ENCODE measurements at regions not wholly inside any gene's neighbourhood (a gene's known extent, or its start where the extent isn't known, plus 50 kb on each side); places are given as distances from the start of the nearest gene placed in this dataset.
"Not testable (repeated sequence)": the region's sequence is repeated elsewhere in the genome, so short reads cannot be mapped to it uniquely, and the experiment has no call there.

DNA sequence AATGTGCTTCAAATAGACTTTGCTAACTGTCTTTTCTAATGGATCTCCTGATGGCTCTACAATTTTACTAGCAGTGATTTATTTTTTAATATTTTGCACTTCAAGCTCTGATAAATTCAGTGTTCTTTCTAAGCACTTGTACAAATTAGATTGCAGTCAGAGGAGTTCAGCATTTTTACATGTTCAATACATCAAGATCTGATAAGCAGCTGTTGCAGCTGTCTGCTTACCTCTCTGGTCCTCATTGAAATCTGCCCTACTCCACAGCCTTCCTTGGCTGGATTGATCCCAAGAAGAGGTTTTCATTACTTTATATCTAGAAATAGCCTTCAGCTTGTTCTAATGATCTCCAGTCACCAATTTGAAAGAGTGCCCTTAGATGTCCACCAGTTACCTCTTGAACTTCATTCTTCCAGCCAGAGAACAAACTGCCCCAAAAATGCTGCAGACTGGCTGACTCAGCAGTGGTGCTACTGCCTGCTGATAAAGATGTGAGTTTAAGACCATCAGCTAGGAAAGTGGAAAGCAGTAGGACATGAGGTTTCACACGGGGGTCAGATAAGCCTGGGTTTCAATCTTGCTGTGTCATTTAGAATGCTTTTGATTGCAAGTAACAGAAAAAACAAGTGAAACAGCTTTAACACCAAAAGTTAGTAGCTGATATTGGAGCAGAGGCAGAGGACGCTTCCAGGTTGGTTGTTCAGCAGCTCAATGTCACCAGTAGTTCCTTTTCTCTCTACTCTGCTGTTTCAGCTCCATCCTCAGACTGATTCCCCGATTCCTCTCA lies 350.9 kb upstream of the NPVF start:
- DNase-seq (ENCODE audit: low read depth in 4 of 4, low spot score in 2 of 4): no peak

GRCh38 chr7:25579778-25580075 lies 351.4 kb upstream of the NPVF start:
- no peak for DNase-seq (ENCODE audit: low read depth in 4 of 4, low spot score in 2 of 4)

GRCh38 chr7:25580141-25580540 lies 351.9 kb upstream of the NPVF start:
- no peak for DNase-seq (ENCODE audit: low read depth in 4 of 4, low spot score in 2 of 4)

- DNase-seq (ENCODE audit: low read depth in 4 of 4, low spot score in 2 of 4): no peak
These were observed 355.3 kb upstream of the NPVF start for GRCh38 chr7:25583621-25584020.

DNA sequence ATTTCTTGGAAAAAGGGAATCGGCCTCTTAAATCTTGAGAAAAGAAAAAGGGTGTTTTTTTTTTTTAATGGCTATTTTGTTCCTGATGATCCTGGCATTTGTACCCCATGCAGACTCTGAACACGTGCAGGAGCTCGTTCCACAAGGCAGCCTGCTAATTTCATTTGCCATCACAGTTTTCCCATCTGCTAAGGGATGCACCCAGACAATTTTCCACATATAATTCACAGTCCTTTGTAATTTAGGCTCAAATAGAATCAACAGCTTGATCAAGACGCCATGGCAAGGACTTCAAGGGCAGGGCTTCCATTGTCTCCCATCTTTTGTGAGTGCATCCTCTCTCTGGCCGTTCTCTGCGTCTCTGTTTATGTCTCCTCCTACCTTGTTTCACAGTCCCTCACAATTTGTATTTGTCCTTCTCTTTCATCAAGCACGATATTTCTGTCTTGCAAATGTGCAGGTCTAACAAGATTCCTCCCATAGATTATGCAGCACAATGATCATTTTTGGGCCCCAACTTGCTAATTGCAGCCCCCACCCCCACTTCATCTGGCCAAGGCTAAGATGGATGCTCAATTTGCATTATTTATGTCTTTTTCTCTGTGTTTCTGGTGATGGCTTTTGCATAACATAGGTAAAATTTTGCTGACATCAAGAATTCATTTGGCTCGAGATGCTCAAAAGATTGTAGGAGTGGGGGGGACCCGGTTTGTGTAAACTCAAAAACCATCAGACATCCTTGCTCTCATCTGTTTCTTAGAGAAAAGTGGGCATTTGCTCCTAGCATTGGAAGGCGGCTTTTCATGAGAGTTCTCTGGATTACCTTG lies 356.0 kb upstream of the NPVF start:
- no peak for DNase-seq (ENCODE audit: low read depth in 4 of 4, low spot score in 2 of 4)

GRCh38 chr7:25586513-25586912 lies 358.2 kb upstream of the NPVF start:
- DNase-seq (ENCODE audit: low read depth in 4 of 4, low spot score in 2 of 4): no peak

GRCh38 chr7:25594122-25594521 lies 365.8 kb upstream of the NPVF start:
- no peak for DNase-seq (ENCODE audit: low read depth in 4 of 4, low spot score in 2 of 4)

GRCh38 chr7:25594728-25595127 lies 366.4 kb upstream of the NPVF start:
- no peak for DNase-seq (ENCODE audit: low read depth in 4 of 4, low spot score in 2 of 4)

DNA sequence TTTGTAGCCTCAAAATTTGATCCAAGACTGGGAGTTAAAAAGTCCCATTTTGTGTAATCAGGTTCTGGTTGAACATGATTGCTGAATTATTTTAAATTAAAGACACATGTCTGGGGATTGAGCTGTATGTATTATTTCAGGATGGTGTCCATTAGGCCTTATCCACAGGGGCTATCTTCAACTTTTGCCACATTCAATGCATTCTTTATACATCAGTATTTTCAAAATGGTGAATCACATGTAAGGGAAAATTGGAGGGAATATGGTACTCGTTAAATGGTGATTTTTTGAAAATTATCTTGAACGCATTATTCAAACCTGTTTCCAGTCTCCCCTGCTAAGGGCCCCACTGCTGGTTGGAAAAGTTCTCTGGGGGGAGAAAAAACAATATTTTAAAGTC lies 367.7 kb upstream of the NPVF start:
- DNase-seq (ENCODE audit: low read depth in 4 of 4, low spot score in 2 of 4): no peak

GRCh38 chr7:25596443-25596842 lies 368.2 kb upstream of the NPVF start:
- DNase-seq (ENCODE audit: low read depth in 4 of 4, low spot score in 2 of 4): no peak

DNA sequence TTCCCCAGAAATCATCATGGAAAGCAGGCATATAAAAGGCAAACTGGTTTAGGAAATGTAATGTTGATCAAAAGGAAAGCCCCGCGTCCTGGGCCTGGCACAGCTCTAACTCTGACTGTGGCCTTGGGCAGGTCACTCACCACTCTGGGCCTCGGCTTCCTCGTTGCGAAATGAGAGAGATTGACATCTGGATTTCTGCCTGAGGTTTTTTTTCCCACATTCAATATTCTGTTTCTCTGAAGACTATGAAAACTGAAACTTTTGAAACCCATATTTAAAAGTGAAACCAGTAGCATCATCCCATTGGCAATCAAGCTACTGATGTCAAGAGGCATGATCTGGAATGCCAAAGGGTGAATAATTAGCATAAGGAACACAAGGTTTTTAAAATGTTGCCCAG lies 369.7 kb upstream of the NPVF start:
- DNase-seq (ENCODE audit: low read depth in 4 of 4, low spot score in 2 of 4): no peak

GRCh38 chr7:25598765-25599164 lies 370.5 kb upstream of the NPVF start:
- DNase-seq (ENCODE audit: low read depth in 4 of 4, low spot score in 2 of 4): no peak

DNA sequence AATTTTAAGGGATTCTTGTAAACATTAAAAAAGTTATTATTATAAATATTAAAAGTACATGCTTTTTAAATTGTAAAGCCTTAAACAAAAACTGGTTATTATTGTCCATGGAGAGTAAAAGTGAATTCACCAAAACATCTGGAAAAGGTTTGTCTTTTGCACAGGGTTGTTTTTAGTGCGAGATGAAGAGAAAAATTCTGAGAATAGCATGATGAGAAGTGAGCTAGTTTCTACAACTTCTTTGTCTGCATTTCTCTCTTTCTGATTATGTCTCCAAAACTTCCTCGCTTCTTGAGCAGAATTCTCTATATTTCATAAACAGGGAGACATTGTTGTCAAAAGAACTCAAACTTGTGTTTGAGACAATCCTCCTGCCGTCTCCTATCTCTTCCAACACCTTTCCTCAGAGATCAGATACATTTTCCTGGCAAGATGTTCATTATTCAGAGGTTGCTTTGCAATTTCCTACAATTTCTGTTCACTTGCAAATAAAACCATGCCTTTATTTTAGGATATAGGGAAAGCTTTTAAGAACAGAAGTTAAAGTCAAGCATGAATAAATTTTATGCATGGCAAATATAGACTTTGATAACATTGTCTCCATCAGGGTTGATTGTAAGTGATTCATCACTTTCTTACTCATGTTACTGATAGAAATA lies 372.1 kb upstream of the NPVF start:
- DNase-seq (ENCODE audit: low read depth in 4 of 4, low spot score in 2 of 4): no peak

DNA sequence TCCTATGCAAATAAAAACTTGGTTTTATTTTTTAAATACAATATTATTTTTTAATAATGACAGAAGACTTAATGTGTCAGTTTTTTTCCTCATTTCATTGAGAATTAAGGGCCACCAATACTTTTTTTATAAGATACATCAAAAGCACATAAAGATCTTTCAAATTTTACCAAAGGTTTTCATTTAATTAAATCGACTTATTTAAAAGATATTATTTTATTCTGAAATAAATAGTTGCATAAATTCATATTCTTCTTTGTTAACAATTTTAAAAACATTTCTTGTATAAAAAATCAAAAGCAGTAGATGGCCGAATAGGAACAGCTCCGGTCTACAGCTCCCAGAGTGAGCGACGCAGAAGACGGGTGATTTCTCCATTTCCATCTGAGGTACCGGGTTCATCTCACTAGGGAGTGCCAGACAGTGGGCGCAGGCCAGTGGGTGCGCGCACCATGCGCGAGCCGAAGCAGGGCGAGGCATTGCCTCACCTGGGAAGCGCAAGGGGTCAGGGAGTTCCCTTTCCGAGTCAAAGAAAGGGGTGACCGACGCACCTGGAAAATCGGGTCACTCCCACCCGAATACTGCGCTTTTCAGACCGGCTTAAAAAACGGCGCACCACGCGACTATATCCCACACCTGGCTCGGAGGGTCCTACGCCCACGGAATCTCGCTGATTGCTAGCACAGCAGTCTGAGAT lies 374.6 kb upstream of the NPVF start:
- not testable (repeated sequence) for DNase-seq (ENCODE audit: low read depth in 4 of 4, low spot score in 2 of 4)

GRCh38 chr7:25603427-25603740 lies 375.1 kb upstream of the NPVF start:
- not testable (repeated sequence) for DNase-seq (ENCODE audit: low read depth in 4 of 4, low spot score in 2 of 4)

DNA sequence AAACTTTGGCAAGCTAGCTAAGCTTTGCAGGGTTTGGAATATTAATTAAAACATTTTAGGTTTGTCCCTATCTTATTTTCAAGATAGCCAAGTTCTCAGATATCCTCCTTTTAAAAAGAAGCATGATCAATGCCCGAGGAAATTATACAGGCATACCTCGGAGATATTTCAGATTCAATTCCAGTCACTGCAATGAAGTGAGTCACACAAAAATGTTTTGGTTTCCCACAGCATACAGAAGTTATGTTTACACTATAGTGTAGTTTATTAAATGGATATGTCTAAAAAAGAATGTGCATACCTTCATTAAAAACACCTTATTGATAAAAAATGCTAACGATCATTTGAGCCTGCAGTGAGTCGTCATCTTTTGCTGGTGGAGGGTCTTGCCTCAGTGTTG lies 382.9 kb upstream of the NPVF start:
- DNase-seq (ENCODE audit: low read depth in 4 of 4, low spot score in 2 of 4): no peak

DNA sequence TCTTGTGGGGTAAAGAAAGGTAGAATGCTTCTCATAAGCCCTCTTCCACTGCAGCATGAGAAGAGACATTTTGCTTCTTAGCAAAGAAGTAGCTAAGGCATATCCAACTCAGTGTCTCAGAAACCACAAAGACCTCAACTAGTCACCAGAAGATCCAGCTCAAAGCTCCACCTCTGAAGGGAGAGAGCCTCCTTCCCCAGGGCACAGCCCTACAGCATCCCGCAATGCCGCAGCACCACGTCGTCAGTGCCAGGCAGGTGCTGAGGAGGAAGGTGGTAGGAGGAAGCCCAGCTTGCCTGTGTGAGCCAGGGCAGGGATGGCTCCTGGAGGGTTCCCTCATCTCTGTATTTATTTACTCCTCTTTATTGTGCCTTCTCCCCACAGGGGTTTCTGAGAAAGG lies 385.6 kb upstream of the NPVF start:
- no peak for DNase-seq (ENCODE audit: low read depth in 4 of 4, low spot score in 2 of 4)

GRCh38 chr7:25614415-25614814 lies 386.1 kb upstream of the NPVF start:
- DNase-seq (ENCODE audit: low read depth in 4 of 4, low spot score in 2 of 4): no peak

GRCh38 chr7:25615003-25615402 lies 386.7 kb upstream of the NPVF start:
- no peak for DNase-seq (ENCODE audit: low read depth in 4 of 4, low spot score in 2 of 4)

GRCh38 chr7:25615593-25615992 lies 387.3 kb upstream of the NPVF start:
- no peak for DNase-seq (ENCODE audit: low read depth in 4 of 4, low spot score in 2 of 4)

DNA sequence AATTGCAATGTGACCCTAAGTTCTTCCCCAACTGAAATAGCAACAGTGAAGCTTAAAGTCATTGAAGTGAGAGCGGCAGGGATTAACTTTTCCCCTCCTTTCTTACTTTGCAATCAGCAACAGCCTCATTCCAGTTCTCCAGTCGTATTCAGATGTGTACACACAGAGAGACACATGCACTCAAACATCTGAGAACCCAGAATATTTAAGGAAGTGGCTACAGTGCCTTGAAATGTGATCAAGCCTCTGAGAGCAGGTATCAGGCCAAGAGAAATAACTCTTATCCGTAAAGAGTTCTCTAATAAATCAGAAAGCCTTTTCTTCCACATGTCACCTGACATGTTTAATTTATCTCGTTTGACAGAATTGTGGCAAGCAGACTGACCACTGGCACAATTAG lies 388.9 kb upstream of the NPVF start:
- no peak for DNase-seq (ENCODE audit: low read depth in 4 of 4, low spot score in 2 of 4)

All from left renal cortex interstitium (tissue), 4 donors.